Stimulated activated naive CD8-positive, alpha-beta T cell treated with anti-CD3 and anti-CD28 coated beads, Interleukin-15, Interleukin-2, amounts not matched to agents 100 U/mL and 50 U/mL, for 24 hours (primary cell): ENCODE measurements at regions not wholly inside any gene's neighbourhood (a gene's known extent, or its start where the extent isn't known, plus 50 kb on each side); places are given as distances from the start of the nearest gene placed in this dataset.

ENCODE experiments used
- ATAC-seq: fragments of 150-1000 bp; cut with Tn5 transposase; one replicate; pipeline ENCODE4 v1.10.0; 2021
- DNase-seq: peaks from one replicate; pipeline ENCODE4 v3.0.0; 2021

DNA sequence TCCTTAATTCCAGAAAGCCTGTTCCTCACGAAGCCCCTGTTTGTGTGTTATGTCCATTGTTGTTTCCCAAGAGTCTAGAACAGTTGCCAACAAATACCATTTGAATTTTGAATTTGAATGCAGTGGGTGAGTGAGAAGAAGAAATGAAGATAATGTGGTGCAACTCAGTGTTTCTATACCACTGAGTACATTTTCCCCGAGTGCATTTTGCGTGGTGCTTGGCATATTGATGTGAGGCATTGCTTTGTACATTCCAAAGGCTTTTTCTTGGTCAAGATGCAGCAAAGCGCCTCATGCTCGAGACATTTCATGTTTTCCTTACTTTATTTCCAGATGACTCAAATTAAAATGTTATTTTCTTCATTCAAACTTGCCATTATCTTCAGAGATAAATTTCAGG is 253.1 kb upstream of the RPS6KA3 start:
- DNase-seq (no peak), ATAC-seq (no peak)

DNA sequence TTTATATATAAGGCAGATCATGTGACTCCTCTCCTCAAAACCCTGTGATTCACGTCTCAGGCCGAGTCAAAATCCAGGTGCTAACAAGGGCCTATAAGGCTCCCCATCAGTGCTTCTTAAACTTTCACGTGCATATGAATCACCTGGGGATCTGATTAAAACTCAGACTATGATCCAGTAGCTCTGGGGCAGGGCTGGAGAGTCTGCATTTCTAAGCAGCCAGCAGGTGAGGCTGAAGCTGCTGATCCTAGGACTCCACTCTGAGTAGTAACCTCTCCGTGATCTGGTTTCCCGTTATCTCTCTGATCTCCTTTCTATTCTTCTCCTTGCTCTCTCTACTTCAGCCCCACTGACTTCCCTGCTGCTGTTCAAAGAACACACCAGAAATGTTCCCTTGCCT is 252.4 kb upstream of the RPS6KA3 start:
- no peak for ATAC-seq
- no peak for DNase-seq

DNA sequence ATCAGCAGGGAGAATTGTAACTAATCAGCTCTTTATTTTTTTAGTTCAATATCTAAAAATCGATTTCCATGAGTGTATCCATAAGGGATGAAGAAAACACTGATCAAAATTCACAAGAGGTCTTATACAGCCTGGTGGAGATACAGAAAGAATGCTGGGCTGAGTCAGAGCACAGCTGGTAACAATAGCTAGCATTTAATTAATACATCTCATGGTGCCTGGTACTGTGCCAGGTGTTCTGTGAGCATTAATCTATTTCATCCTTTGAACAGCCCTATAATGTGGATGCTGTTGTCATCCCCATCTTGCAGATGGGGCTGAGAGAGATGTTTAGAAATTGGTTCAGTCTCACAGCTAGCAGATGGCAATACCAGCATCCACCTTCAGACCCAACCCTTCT is 250.9 kb upstream of the RPS6KA3 start:
- no peak for DNase-seq
- no peak for ATAC-seq

DNA sequence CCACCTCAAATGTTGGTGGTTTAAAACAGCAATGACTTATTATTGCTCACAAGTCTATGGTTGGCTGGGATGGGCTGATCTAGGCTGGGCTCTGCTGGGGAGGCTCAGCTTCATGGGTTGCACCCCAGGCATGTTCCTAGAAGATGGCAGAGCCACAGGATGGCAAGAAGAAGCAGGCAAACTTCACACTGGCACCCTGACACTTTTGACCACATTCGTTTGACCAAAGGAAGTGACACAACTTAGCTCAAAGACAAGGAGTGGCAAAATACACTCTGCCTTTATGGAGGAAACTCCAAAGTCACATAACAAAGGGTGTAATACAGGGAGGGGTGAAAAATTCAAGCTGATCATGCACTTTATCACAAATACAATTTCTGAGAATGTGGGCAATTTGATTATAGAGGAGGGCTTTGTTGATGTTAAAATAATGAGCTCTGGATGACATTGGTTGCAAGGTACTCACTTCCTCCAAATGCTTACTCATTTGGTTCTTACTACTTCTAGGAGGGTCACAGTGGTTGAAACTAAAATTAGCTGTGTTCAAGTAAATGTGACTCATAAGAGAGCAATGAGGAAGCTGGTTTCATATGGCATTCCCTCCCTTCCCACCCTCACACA is 249.2 kb upstream of the RPS6KA3 start:
- ATAC-seq: peak; percentile 83
- DNase-seq: peak; percentile 27

DNA sequence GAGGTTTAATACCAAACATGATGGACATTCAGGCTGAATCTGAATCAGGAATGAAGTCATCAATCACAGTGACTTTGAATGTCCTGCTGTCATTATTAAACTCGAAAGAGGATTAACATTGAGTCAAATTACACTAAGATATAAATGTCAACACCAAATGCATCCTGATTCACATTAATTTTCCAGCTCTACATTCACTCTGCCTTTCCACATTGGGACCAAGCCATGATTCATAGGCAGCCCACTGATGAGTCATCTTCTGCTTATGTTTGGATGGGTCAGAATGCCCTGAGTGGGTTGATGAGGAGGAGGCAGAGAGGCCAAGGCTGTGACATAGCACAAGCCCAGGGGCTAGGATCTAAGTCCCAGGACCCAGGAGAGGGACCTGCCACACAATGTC is 247.6 kb upstream of the RPS6KA3 start:
- ATAC-seq: peak; percentile 40
- DNase-seq: no peak

DNA sequence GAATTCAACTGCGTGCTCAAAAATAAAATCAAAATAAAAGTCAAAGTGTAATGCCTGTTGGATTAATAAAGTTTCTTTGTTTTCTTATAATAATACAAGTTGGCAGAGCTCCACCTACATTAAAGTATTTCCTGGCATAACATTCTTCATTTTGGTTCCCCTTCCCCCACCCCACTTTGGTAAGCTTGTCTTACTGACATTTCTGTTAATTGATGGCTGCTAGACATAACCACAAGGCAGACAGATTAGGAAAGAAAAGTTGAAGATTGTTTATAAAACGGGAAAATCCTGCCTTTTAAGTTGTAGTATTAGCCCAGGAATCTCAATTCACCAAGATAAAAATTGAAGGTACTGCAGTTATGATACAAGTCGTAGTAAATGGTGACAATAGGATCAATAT is 246.5 kb upstream of the RPS6KA3 start:
- ATAC-seq: no peak
- no peak for DNase-seq

DNA sequence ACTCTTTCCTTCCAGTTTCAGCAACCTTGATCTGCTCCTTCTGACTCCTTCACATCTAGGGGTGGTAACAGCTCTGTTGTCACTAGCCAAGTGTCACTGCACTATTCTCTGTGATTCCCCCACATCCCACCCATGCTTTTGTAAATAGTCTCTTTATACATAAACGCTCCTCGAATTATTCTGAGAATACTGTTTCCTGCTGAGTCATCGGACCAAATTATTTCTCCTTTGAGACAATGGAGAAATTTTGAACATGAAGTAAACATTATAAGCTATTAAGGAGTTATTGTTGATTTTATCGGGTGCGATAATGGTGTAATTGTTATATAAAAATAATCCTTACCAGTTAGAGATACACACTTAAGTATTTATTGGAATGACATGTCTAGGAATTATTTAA is 245.1 kb upstream of the RPS6KA3 start:
- DNase-seq (no peak), ATAC-seq (no peak)

DNA sequence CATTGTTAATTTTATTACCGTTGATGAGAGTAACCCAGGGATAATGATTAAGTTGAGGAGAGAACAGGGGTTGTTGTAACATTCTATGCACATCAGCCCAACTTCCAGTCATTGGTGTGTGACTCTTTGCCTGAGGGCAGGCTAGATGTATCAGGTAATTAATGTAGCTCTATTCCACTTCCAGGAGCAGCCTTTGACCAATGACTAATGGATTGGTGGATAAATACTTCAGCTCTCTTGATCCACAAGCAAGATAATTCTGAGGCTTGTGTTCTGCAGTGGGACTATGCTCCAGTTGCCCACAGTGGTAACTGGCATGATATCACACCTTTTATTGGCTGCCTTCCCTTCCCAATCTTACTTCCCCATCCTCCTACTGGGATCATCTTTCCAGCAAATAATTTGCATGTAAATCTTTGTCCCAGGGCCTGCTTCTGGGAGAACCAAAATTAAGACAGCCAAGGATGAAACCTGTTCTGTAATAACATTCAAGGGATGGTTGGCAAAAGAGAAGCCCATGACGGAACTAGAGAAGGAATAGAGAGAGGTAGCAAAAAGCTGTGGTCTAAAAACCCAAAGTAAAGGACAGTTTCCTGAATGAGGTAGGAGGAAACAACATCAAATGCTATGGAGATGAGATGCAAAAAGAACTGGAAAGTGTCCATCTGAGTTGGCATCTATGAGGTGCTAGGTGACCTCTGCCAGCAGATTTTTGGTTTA is 241.4 kb upstream of the RPS6KA3 start:
- DNase-seq (no peak), ATAC-seq (no peak)

DNA sequence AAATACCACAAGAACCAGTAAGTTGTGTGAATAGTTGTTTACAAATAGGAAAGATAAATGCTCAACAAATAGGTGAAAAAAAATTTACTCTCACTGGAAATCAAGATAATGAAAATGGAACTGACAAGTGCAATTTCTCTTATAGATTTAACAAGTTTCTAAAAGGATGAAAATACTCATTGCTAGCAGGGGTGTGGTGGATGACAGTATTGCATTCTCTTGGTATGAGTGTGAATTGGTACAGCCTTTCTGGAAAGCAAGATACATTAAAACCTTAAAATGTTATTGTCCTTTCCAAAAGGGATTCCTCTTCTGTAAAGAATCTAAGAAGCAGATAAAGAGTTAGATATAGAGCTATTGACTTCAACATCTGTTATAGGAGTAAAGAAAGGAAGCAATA is 240.0 kb upstream of the RPS6KA3 start:
- ATAC-seq (no peak), DNase-seq (no peak)

DNA sequence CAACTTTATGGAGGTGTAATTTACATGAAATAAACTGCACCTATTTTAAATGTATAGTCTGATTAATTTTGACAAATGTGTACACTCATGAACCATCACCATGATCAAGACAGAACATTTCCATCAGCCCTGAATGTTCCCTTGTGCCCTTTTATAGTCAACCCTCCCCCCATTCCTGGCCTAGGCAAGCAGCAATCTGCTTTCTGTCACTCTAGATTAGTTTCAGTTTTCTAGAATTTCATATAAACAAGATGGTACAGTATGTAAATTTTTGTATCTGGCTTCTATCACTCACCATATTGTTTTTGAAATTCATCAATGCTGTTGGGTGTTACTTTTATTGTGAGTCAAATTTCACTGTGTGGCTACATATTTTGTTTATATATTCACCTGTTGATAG is 234.2 kb upstream of the RPS6KA3 start:
- ATAC-seq: no peak
- DNase-seq: no peak

DNA sequence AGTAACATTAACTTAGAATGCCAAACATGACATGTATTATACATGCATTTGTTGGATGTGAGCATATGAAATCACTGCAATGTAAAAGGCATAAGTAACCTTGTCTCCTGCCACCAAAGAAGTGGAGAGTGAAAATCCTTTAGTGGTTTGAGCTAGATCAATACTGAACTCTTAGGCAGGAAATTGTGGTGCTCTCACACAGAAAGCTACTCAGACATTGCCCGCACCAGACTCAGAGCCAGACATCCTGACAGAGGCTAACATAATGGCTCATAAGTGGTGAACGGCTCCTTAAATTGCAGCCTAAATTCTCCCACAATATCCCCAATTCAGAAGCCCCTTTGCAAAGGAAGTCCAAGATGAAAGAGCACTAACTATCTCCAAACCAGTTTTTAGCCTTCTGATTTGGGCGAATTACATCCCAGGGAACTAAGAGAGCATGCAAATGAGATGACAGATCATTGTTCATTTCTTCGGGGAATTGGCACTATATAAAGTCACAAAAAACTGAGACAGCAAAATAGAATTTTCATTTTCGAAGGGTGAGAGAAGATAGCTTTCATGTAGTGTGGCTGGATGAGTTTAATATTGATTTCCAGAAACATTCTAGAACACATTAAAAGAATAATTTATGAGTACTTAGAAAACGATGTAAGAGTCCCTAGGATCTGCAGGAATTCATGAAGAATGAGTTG is 233.6 kb upstream of the RPS6KA3 start:
- DNase-seq: no peak
- peak; percentile 72 for ATAC-seq

DNA sequence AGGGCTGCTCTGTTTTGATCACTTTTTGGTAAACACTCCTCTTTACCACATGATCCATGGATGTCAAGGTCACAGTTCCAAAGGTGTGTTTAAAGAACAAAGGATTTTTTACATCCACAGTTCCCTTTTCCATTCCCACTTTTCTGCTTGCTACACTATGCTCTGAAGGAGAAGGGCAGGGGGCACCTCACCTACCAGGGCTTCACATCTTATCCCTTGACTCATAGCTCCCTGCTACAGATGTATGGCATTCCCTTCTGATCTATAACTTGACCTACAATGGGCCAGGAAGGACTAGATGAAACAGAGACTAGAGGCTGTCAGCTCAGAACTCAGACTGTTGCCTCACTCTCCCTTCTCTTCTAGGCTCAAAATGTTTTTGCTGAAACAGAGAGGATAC is 233.1 kb upstream of the RPS6KA3 start:
- no peak for DNase-seq
- no peak for ATAC-seq

DNA sequence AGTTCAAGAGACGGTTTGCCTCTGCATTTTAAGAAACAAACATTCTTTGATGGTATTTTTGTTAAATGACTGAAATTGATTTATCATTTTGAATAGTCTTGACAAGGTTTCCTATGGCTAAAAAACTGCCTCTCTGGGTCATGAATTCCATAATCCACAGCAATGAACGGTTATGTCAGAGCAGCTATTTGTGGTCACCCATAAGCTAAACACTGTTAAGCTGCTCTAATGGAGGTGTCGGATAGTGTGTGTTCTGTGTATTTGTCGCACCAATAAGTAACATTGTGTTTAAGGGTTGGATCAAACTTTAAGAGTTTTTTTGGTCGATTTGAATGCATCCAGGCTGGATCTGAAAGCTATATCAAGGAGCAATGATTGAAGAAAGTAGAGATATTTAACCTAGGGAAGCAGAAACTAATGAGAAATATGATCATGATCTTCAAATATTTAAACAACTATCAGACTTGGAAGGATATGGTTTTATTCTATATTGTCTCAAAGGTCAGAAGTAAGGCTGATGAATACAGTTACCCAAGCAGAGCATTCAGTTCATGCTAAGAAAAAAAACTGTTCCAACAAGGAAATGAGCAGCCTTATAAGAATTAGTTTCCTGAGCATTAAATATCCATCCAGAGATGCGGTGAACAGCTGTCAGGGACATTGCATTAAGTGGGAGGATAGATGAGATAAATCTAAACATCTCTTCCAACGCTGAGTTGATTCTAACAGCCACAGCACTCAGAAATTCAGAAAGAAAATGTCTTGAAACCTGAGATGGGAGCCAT is 232.3 kb upstream of the RPS6KA3 start:
- ATAC-seq (no peak), DNase-seq (no peak)

DNA sequence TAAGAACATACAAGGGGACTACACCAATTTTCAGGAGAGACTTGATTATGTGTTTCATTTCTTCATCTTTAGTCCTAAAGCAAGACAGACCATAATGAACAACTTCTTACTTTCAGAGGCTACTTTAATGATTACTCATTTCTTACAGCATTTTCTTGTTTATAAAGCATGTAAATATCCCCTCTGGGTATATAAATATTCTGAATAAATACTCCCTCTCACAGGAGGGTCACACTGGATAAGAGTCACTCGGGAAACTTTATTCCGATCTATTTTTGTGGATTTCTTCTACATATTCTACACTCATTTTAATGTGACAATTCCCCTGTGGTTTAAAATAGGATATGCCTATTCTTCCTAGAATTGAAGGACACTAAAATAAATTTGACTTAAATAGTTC is 228.9 kb upstream of the RPS6KA3 start:
- no peak for ATAC-seq
- DNase-seq: no peak

DNA sequence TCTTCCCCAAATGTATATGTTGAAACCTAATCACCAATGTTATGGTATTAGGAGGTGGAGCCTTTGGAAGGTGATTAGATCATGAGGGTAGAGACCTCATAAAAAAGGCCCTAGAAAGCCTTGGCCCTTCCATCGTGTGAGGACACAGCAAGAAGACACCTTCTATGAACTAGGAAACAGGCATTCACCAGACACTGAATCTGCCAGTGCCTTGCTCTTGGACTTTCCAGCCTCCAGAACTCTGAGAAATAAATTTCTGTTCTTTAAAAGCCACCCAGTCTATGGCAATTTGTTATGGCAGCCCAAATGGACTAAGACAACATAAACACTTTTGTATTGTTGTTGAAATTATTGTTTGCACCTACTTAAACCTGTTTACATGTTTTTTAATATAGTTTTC is 221.8 kb upstream of the RPS6KA3 start:
- no peak for DNase-seq
- ATAC-seq: no peak

DNA sequence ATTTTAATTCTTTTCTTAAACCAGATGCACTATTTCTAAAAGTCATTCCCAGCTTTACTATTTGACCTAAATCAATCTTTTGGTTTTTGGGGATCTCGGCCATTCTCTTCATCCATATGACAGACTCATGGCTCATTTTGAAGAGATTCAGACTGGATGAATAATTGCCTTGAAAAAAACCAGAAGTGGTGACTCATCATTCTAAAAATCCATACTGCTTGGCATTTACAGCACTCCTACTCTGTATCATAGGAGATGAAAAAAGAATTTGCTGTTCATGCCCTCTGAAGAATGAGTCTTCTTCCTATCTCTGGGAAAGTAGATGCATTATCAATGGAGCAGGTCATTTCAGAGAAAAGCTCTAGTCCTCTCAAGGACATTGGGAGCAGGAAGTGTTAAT is 220.5 kb upstream of the RPS6KA3 start:
- DNase-seq (no peak), ATAC-seq (peak; percentile 57)

DNA sequence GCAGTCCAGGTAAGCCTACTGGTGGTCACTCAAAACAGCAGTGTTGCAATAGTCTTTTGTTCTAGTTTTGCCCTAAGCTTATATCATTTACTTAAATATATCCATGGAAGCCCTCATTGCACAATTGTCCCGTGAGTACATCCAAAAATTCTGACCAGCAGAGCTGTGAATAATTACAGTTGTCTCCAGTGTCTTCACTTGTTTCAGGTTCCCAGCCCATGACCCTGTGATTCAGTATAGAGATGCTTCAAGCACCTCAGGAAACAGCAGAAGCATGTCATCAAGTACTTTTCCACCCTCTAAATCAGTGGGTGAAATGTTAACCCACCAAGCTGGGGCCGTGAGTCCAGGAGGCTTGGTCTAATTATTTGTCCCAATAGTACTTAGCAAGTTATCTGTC is 214.9 kb upstream of the RPS6KA3 start:
- DNase-seq: no peak
- ATAC-seq: no peak

DNA sequence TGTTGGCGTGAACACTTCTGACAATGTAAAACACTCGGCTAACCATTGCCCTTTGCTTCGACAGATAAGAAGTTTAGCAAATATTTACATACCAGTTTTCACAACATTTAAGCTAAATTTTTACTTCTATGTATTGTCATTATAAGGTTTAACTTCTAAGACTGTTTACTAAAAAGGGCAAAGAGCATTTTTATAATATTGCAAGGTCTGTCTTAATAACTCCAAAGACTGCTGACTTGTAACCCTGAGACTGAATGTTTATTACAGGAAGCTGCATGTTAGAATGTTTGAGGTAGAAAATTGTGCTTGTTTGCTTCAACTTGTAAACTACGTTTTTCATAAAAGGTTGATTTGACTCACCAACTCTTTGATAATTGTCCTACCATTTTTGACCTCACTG is 213.2 kb upstream of the RPS6KA3 start:
- ATAC-seq (no peak), DNase-seq (no peak)

DNA sequence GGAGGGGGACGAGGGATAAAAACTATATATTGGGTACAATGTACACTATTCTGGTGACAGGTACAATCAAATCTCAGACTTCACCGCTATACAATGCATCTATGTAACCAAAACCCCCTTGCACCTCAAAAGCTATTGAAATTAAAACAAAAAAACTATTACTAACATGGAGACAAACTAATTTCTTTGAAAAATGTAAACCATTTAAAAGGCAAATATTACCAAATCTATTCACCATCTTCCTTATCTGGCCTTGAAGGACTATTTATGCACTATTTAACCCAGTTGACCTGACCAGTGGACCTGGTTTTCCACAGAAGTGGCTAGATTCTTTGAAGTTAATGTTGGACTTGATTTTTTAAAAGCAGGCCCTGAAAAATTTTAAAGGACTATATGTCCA is 212.3 kb upstream of the RPS6KA3 start:
- ATAC-seq (no peak), DNase-seq (no peak)

DNA sequence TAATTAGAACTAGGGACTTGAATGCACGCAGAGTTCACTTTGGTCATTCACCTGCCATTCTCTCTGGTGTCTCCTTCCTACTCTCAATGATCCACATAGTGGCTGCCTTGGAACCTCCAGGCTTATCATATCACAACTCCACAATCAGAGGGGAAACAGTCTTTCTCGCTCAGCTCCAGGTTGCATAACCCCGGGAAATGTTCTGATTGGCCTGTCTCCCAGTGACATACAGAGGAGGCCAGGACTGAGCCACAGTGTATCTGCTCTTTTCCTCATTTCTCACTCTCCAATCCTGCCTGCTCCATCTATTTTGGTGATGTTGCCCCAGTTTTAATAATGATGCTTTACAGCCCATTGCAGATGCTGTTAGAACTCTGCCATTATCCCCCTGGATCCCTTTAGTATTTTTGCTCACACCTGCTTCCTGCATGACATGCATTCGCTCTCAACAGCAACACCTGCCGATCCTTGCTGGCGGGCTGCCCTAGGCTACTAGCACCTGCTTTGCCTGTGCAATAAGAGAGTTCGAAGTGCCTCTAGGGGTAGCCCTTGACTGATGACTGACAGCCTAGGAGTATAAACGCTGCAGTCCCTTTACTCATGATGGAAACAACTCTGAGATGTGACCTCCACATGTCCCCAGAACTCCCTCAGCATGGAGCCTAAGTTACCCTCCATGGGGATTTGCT is 211.3 kb upstream of the RPS6KA3 start:
- ATAC-seq (no peak), DNase-seq (no peak)

DNA sequence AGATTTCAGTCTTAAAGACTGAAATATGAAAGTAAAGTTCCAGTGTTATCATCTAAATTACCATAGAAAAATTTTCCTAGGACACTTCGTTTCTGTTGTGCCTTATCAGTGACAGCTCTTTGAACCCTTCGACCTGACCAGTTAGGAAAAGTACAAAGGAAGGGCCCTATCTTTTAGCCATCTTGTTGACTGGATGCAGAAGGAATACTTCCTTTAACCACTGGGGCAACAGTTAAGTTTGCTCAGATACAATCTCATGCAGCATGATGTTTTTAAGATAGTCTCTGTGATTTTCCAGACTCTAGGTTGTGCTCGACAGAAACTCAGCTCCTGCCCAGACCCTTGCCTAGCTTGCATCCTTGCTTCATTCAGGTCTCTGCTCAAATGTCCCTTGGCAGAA is 210.5 kb upstream of the RPS6KA3 start:
- ATAC-seq (no peak), DNase-seq (no peak)

DNA sequence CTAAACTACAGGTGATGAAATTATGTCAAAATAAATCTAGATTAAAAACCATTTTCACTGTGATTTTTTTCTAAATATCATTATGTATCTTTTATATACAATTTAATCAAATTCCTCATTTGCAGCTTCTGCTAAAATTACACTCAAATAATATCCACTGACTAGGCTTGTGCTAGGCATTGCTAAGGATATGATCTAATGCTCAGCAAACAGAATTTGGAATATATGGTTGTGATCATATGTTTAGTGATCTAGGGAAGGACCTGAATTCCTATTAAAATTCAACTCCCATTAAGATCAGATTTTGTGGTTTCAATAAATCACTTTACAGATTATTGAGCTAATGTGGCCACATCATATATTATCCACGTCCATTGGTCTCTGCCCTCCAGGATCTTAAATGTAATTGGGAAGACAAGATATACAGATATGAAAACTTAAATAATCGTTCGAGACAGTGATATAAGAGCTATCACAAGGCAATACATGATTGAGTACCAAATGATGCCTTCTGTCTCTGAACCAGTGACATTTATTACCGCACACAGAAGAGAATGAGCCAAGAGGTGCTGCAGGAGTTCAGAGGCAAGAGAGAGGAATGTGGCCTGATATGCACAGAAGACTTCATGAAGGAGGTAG is 206.0 kb upstream of the RPS6KA3 start:
- no peak for ATAC-seq
- no peak for DNase-seq
